CD4-positive, alpha-beta T cell (primary cell): ENCODE measurements at regions not wholly inside any gene's neighbourhood (a gene's known extent, or its start where the extent isn't known, plus 50 kb on each side); places are given as distances from the start of the nearest gene placed in this dataset.

ENCODE experiments used
- ATAC-seq: fragments of 200-7000 bp; cut with Tn5 transposase; one replicate; pipeline ENCODE4 v1.10.0; 2022; ENCODE audit warnings: mild to moderate bottlenecking; ENCODE audit not compliant: poor library complexity
- CTCF ChIA-PET: fragments of 350-600 bp; sonication (Branson Sonifier 250); formaldehyde crosslinking; loops from one replicate; lab custom pipeline; 2021; ENCODE audit warnings: antibody characterized with exemption, inconsistent platforms; lab: Charles Lee
- POLR2A ChIA-PET: fragments of 350-600 bp; sonication (Branson Sonifier 250); formaldehyde crosslinking; loops from one replicate; lab custom pipeline; 2021; ENCODE audit warnings: antibody characterized with exemption, inconsistent platforms; lab: Charles Lee
- DNase-seq, 14 experiments: peaks; one replicate each; pipeline ENCODE4 v3.0.0-alpha.2; 2013 to 2020; ENCODE audit warnings: mixed read lengths in 2 of 14
- H3K27ac ChIP-seq, 2 donors: one replicate each; pipeline versions ENCODE4 v1.5.1 to v1.7.0; 2013; ENCODE audit warnings: low read length in 2 of 2, low read depth in 1 of 2, mild to moderate bottlenecking in 1 of 2
- H3K27me3 ChIP-seq, 2 experiments: 1 replicate in 1 of 2; 2 replicates in 1 of 2; pipeline versions ENCODE4 v1.6.1 to v1.7.0; 2013; ENCODE audit warnings: low read length in 2 of 2, control low read depth in 1 of 2, mild to moderate bottlenecking in 1 of 2, moderate library complexity in 1 of 2; ENCODE audit not compliant: insufficient read depth in 2 of 2, control insufficient read depth in 1 of 2
- H3K36me3 ChIP-seq: one replicate; pipeline ENCODE4 v1.6.1; 2013; ENCODE audit warnings: low read length, control low read depth; ENCODE audit not compliant: insufficient read depth
- H3K4me1 ChIP-seq: one replicate; pipeline ENCODE4 v1.6.1; 2013; ENCODE audit warnings: low read length, control low read depth; ENCODE audit not compliant: insufficient read depth
- H3K4me3 ChIP-seq: one replicate; pipeline ENCODE4 v1.5.1; 2013; ENCODE audit warnings: mild to moderate bottlenecking, low read length, moderate library complexity
- H3K9me3 ChIP-seq, 2 experiments: 1 replicate in 1 of 2; 2 replicates in 1 of 2; pipeline versions ENCODE4 v1.6.1 to v1.7.0; 2013; ENCODE audit warnings: low read length in 2 of 2, mild to moderate bottlenecking in 2 of 2, control low read depth in 1 of 2, moderate library complexity in 1 of 2; ENCODE audit not compliant: control insufficient read depth in 1 of 2, insufficient read depth in 1 of 2
- H3K27ac Mint-ChIP-seq: one replicate; pipeline ENCODE4 v1.8.0; 2020; ENCODE audit warnings: mixed read lengths
- H3K27me3 Mint-ChIP-seq: one replicate; pipeline ENCODE4 v1.8.0; 2021; ENCODE audit warnings: mixed read lengths
- H3K36me3 Mint-ChIP-seq: one replicate; pipeline ENCODE4 v1.8.0; 2021; ENCODE audit warnings: low read depth, mixed read lengths
- H3K4me1 Mint-ChIP-seq: one replicate; pipeline ENCODE4 v1.8.0; 2021; ENCODE audit warnings: low read depth, mixed read lengths
- H3K4me3 Mint-ChIP-seq: one replicate; pipeline ENCODE4 v1.8.0; 2020; ENCODE audit warnings: mild to moderate bottlenecking, mixed read lengths
- H3K9me3 Mint-ChIP-seq: one replicate; pipeline ENCODE4 v1.8.0; 2020; ENCODE audit warnings: mixed read lengths
- CTCF ChIP-seq: fragments of 200-600 bp; IDR thresholded peaks from one replicate; pipeline ENCODE4 v1.8.0; 2022; ENCODE audit warnings: antibody characterized with exemption, mild to moderate bottlenecking
- intact Hi-C, 2 experiments: fragments of 100-400 bp; cut with DNase I in 1 of 2; cut with micrococcal nuclease in 1 of 2; formaldehyde crosslinking; loops; one replicate each; pipeline versions ENCODE4 v1.15.1 to v1.9.0; 2023 to 2025; cut with DNase I, micrococcal nuclease

- no peak for TF ChIP-seq CTCF
- Histone ChIP-seq H3K36me3 (no peaks in the 10 kb centered on the region), H3K27ac (no peak overlapping the region), H3K9me3 (no peaks in the 10 kb centered on the region), H3K4me3 (no peak overlapping the region), H3K4me1 (peaks cover 5% of the 10 kb centered on the region), H3K27me3 (no peaks in the 10 kb centered on the region)
- CTCF ChIA-PET, result no interaction called here
- POLR2A ChIA-PET, result no interaction called here
- Mint-ChIP-seq H3K27me3 (no peaks in the 10 kb centered on the region), H3K4me3 (no peak overlapping the region), H3K36me3 (no peaks in the 10 kb centered on the region), H3K27ac (no peak overlapping the region), H3K9me3 (no peaks in the 10 kb centered on the region), H3K4me1 (no peaks in the 10 kb centered on the region)
- ATAC-seq, result no peak
- no peak for DNase-seq
- intact Hi-C loops, result no loop called here
These were observed 72.5 kb downstream of the COPS8 start for GRCh38 chr2:237158194-237158593.

- no peaks in the 10 kb centered on the region for H3K4me1 Mint-ChIP-seq
- TF ChIP-seq CTCF, result no peak
- Histone ChIP-seq H3K9me3 (no peaks in the 10 kb centered on the region), H3K27me3 (no peaks in the 10 kb centered on the region), H3K27ac (no peak overlapping the region), H3K4me1 (peaks cover 5% of the 10 kb centered on the region), H3K36me3 (no peaks in the 10 kb centered on the region), H3K4me3 (no peak overlapping the region)
- no peak for DNase-seq
- H3K9me3 Mint-ChIP-seq, result no peaks in the 10 kb centered on the region
- no peak for ATAC-seq
- ChIA-PET CTCF (interaction anchor here (1.1 kb wide), 1 partner anchor 262 kb away, joined by 3 read pairs; no protein-coding TSS in a partner anchor), POLR2A (interaction anchor here (0.6 kb wide), 1 partner anchor 15 kb away, joined by 3 read pairs; no protein-coding TSS in a partner anchor)
- no peaks in the 10 kb centered on the region for H3K27me3 Mint-ChIP-seq
- intact Hi-C loops, result no loop called here
- H3K27ac Mint-ChIP-seq, result no peak overlapping the region
- no peak overlapping the region for H3K4me3 Mint-ChIP-seq
- no peaks in the 10 kb centered on the region for H3K36me3 Mint-ChIP-seq
These were observed 73.6 kb downstream of the COPS8 start for GRCh38 chr2:237159006-237159911.

- no peak for TF ChIP-seq CTCF
- no peaks in the 10 kb centered on the region for H3K9me3 ChIP-seq
- no peaks in the 10 kb centered on the region for H3K27me3 ChIP-seq
- H3K36me3 Mint-ChIP-seq, result no peaks in the 10 kb centered on the region
- no peak overlapping the region for H3K27ac Mint-ChIP-seq
- intact Hi-C loops, result no loop called here
- no peak overlapping the region for H3K4me3 Mint-ChIP-seq
- no peaks in the 10 kb centered on the region for H3K4me1 Mint-ChIP-seq
- H3K36me3 ChIP-seq, result no peaks in the 10 kb centered on the region
- no peaks in the 10 kb centered on the region for H3K27me3 Mint-ChIP-seq
- CTCF ChIA-PET, result no interaction called here
- DNase-seq (no peak), ATAC-seq (no peak)
- H3K27ac ChIP-seq, result no peak overlapping the region
- H3K9me3 Mint-ChIP-seq, result no peaks in the 10 kb centered on the region
- POLR2A ChIA-PET, result no interaction called here
- H3K4me1 ChIP-seq, result peaks cover 5% of the 10 kb centered on the region
- H3K4me3 ChIP-seq, result no peak overlapping the region
These were observed 74.7 kb downstream of the COPS8 start for GRCh38 chr2:237160271-237160919.
